KMS-11 (cell line): ENCODE measurements at regions not wholly inside any gene's neighbourhood (a gene's known extent, or its start where the extent isn't known, plus 50 kb on each side); places are given as distances from the start of the nearest gene placed in this dataset.

Experiments
- H2AFZ ChIP-seq: fragments of 200-600 bp; sonication (generic); 2 replicates; pipeline ENCODE4 v1.6.1; 2016; ENCODE audit warnings: antibody characterized with exemption, mixed run types, low read depth
- H3K27ac ChIP-seq: fragments of 200-600 bp; sonication (generic); 2 replicates; pipeline ENCODE4 v1.6.1; 2016; ENCODE audit warnings: mild to moderate bottlenecking, mixed run types
- H3K27me3 ChIP-seq: fragments of 200-600 bp; sonication (generic); 2 replicates; pipeline ENCODE4 v1.6.1; 2017; ENCODE audit warnings: mild to moderate bottlenecking, low read depth, mixed run types, moderate library complexity; ENCODE audit not compliant: insufficient read depth
- H3K36me3 ChIP-seq: fragments of 200-600 bp; sonication (generic); 2 replicates; pipeline ENCODE4 v1.6.1; 2017; ENCODE audit warnings: mild to moderate bottlenecking, mixed run types; ENCODE audit not compliant: insufficient read depth
- H3K4me1 ChIP-seq: fragments of 200-600 bp; sonication (generic); 2 replicates; pipeline ENCODE4 v1.6.1; 2016; ENCODE audit warnings: mild to moderate bottlenecking, low read depth, mixed run types; ENCODE audit not compliant: poor library complexity, severe bottlenecking
- H3K4me2 ChIP-seq: fragments of 200-600 bp; sonication (generic); 2 replicates; pipeline ENCODE4 v1.7.0; 2016; ENCODE audit warnings: mild to moderate bottlenecking, mixed run types
- H3K4me3 ChIP-seq: fragments of 200-600 bp; sonication (generic); IDR thresholded peaks from 2 replicates; pipeline ENCODE4 v1.6.1; 2017; ENCODE audit warnings: low read depth, low read length, mixed read lengths; ENCODE audit not compliant: insufficient read depth
- H3K79me2 ChIP-seq: fragments of 200-600 bp; sonication (generic); 2 replicates; pipeline ENCODE4 v1.6.1; 2016; ENCODE audit warnings: low read depth, mixed run types; ENCODE audit not compliant: insufficient read depth
- H3K9ac ChIP-seq: fragments of 200-600 bp; sonication (generic); 2 replicates; pipeline ENCODE4 v1.6.1; 2016; ENCODE audit warnings: mild to moderate bottlenecking, mixed run types
- H4K20me1 ChIP-seq: fragments of 200-600 bp; sonication (generic); 2 replicates; pipeline ENCODE4 v1.6.1; 2016; ENCODE audit warnings: mild to moderate bottlenecking, mixed run types; ENCODE audit not compliant: insufficient read depth
- TF ChIP-seq, protein P1 (sequence below): fragments of 200-600 bp; sonication (generic); conservative IDR thresholded peaks from 2 replicates; pipeline ENCODE4 v1.6.1; 2017; ENCODE audit warnings: low read depth, mild to moderate bottlenecking, antibody characterized with exemption, low read length, moderate library complexity, mixed read lengths

DNA sequence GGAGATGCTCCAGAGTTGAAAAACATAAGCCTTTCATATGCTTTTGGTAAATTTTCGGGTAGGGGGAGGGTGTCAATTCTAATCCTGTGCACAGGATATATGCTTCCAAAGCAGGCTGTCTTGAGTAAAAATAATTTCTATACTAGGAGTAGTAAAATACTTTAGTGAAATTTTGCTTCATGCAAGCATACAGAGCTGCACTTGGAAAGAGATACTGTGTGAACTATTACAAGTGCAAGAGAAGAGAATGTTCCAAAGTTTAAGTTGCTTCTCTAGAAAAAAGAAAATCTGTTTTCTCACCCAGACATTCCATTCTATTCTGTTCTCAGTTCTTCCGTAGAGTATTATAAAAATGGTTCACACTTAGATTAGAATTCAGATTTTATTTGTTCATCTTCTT is 324.6 kb upstream of the AADAT start:
- H3K4me3 ChIP-seq = no peak overlapping the region
- no peaks in the 10 kb centered on the region for H3K4me1 ChIP-seq
- H4K20me1 ChIP-seq = no peaks in the 10 kb centered on the region
- TF ChIP-seq, protein P1, sequence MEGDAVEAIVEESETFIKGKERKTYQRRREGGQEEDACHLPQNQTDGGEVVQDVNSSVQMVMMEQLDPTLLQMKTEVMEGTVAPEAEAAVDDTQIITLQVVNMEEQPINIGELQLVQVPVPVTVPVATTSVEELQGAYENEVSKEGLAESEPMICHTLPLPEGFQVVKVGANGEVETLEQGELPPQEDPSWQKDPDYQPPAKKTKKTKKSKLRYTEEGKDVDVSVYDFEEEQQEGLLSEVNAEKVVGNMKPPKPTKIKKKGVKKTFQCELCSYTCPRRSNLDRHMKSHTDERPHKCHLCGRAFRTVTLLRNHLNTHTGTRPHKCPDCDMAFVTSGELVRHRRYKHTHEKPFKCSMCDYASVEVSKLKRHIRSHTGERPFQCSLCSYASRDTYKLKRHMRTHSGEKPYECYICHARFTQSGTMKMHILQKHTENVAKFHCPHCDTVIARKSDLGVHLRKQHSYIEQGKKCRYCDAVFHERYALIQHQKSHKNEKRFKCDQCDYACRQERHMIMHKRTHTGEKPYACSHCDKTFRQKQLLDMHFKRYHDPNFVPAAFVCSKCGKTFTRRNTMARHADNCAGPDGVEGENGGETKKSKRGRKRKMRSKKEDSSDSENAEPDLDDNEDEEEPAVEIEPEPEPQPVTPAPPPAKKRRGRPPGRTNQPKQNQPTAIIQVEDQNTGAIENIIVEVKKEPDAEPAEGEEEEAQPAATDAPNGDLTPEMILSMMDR = no peak
- H3K9ac ChIP-seq = no peak overlapping the region
- no peaks in the 10 kb centered on the region for H3K27me3 ChIP-seq
- no peaks in the 10 kb centered on the region; the same call in 1 of the 2 replicates for H3K36me3 ChIP-seq
- no peak overlapping the region for H3K27ac ChIP-seq
- no peak overlapping the region for H3K4me2 ChIP-seq
- H3K79me2 ChIP-seq = no peaks in the 10 kb centered on the region
- no peak overlapping the region for H2AFZ ChIP-seq

DNA sequence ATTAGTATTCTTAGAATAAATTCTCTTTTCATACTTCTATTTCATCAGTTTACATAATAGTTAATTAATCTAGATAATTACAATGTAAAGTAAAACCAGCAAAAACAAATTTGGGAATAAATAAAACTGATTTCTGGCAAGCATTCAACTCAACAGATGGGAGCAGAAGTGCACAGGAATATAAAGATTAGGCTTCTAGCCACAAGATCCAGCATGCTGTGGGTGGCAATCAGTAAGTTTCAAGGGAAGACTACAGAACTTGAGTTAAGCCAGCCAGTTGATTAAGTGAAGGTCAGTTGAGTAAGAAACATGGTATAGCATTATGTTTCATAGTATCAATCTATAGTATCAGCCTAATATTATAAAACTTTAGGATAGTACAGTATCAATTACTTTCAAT is 324.2 kb upstream of the AADAT start:
- no peaks in the 10 kb centered on the region for H3K27me3 ChIP-seq
- H3K36me3 ChIP-seq = no peaks in the 10 kb centered on the region; the same call in 1 of the 2 replicates
- no peaks in the 10 kb centered on the region for H4K20me1 ChIP-seq
- no peaks in the 10 kb centered on the region for H3K4me1 ChIP-seq
- H3K79me2 ChIP-seq = no peaks in the 10 kb centered on the region
- TF ChIP-seq, protein P1 = no peak
- no peak overlapping the region for H3K27ac ChIP-seq
- H2AFZ ChIP-seq = no peak overlapping the region
- no peak overlapping the region for H3K9ac ChIP-seq
- H3K4me3 ChIP-seq = no peak overlapping the region
- no peak overlapping the region for H3K4me2 ChIP-seq

DNA sequence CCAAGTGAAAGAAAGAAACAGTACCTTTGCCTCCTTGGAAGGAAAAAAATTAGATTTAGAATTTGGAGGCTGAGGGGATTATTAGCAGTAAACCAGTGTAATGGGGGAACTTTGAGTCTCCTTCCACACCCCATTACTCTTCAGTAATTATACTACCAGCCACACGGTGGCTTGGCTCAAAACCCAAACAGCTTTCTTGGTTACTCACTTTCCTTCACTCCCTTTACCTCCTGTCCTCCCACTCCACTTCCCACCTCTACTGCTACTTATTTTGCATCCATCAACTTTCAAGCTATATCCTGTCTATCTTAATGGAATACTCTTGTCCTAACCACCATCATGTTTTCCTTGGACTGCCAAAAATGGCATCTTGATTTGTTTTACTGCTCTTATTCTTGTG is 310.6 kb upstream of the AADAT start:
- no peak overlapping the region for H3K4me2 ChIP-seq
- H3K9ac ChIP-seq = no peak overlapping the region
- no peak overlapping the region for H3K27ac ChIP-seq
- H3K79me2 ChIP-seq = no peaks in the 10 kb centered on the region
- no peaks in the 10 kb centered on the region for H4K20me1 ChIP-seq
- no peaks in the 10 kb centered on the region for H3K4me1 ChIP-seq
- H3K4me3 ChIP-seq = no peak overlapping the region
- no peaks in the 10 kb centered on the region for H3K36me3 ChIP-seq
- TF ChIP-seq, protein P1 = no peak
- no peaks in the 10 kb centered on the region for H3K27me3 ChIP-seq
- no peak overlapping the region; the same call in 1 of the 2 replicates for H2AFZ ChIP-seq

DNA sequence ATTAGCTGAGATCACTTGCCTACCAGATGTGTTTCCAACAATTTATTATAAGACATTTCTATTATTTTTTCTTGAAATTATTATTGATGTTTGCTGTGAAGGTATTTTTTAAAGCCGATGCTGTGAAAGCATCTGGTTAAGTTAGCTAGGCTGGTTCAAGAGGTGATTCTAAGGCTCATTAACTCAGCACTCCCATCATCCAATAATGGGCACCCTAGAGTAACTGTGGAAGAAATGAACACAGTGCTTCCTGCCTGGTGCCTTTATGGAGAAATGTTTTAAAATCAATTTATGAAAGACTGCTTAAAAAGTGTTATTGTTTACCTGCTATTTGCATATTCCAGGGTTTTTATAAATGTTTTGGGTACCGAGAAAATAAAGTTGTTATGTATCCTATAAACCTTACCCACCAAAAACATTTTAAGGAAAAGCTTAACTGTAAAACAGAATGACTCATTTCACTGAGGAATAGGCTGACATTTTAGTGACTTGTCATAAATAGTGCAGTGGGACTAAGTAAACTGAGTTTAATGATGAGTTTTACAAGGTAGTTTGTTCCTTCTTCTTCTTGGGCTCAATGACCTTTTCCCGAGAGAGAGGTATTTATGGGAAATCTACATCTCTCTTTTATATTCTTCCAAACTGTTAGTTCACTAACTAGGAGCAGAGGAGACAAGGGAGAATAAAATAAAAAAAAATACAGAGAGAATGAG is 310.0 kb upstream of the AADAT start:
- Histone ChIP-seq H4K20me1 (no peaks in the 10 kb centered on the region), H3K27me3 (no peaks in the 10 kb centered on the region), H2AFZ (no peak overlapping the region), H3K4me3 (no peak overlapping the region), H3K4me2 (no peak overlapping the region), H3K4me1 (no peaks in the 10 kb centered on the region), H3K36me3 (no peaks in the 10 kb centered on the region), H3K27ac (no peak overlapping the region), H3K9ac (no peak overlapping the region), H3K79me2 (no peaks in the 10 kb centered on the region)
- TF ChIP-seq, protein P1 = no peak
